ENCODE measurements at regions not wholly inside any gene's neighbourhood (a gene's known extent, or its start where the extent isn't known, plus 50 kb on each side); places are given as distances from the start of the nearest gene placed in this dataset.

DNA sequence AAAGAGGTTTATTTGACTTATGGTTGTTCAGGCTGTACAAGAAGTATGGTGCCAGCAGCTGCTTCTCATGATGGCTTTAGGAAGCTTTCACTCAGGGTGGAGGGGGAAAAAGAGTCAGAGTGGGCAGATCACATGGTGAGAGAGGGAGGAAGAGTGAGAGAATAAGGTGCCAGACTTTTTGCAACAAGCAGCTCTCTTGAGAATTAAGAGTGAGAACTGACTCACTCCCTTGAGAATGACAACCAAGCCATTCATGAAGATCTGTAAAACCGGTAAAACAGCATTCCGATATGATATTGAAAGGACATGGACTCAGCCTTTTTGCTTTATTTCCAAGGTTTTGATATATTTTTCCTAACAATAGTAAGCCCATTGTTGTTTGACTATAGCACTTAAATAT, 501.2 kb downstream of the GALC start:
- no peaks in the 10 kb centered on the region for H3K27me3 ChIP-seq (ENCODE audit: control insufficient read depth, low read length)
- no peak overlapping the region for H3K4me3 ChIP-seq (ENCODE audit: low read length)
- no peaks in the 10 kb centered on the region for H3K4me1 ChIP-seq (ENCODE audit: control insufficient read depth, low read length)
- no peak overlapping the region for H3K4me2 ChIP-seq (ENCODE audit: low read length)
- no peaks in the 10 kb centered on the region for H3K36me3 ChIP-seq (ENCODE audit: control insufficient read depth, low read length)
- H3K9me2 ChIP-seq (replicated peaks; ENCODE audit: control insufficient read depth, low read length): no peaks in the 10 kb centered on the region
- H4K20me1 ChIP-seq (ENCODE audit: control insufficient read depth, insufficient read depth, low read depth, low read length): no peaks in the 10 kb centered on the region
- H3K79me2 ChIP-seq (ENCODE audit: control insufficient read depth, low read length): no peaks in the 10 kb centered on the region
- H3K9me3 ChIP-seq (ENCODE audit: control insufficient read depth, insufficient read depth, low read length): no peaks in the 10 kb centered on the region
- no peaks in the 10 kb centered on the region for H3F3A ChIP-seq (ENCODE audit: control insufficient read depth, insufficient read depth)
- no peak overlapping the region for H3K27ac ChIP-seq (ENCODE audit: low read depth, low read length)
- TF ChIP-seq, protein P1, sequence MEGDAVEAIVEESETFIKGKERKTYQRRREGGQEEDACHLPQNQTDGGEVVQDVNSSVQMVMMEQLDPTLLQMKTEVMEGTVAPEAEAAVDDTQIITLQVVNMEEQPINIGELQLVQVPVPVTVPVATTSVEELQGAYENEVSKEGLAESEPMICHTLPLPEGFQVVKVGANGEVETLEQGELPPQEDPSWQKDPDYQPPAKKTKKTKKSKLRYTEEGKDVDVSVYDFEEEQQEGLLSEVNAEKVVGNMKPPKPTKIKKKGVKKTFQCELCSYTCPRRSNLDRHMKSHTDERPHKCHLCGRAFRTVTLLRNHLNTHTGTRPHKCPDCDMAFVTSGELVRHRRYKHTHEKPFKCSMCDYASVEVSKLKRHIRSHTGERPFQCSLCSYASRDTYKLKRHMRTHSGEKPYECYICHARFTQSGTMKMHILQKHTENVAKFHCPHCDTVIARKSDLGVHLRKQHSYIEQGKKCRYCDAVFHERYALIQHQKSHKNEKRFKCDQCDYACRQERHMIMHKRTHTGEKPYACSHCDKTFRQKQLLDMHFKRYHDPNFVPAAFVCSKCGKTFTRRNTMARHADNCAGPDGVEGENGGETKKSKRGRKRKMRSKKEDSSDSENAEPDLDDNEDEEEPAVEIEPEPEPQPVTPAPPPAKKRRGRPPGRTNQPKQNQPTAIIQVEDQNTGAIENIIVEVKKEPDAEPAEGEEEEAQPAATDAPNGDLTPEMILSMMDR (IDR thresholded peaks at IDR 0.05; ENCODE audit: low read depth, low read length, poor library complexity, severe bottlenecking): no peak
- no peak for TF ChIP-seq EZH2phosphoT487 (IDR thresholded peaks at IDR 0.05; ENCODE audit: borderline replicate concordance, low read length)

DNA sequence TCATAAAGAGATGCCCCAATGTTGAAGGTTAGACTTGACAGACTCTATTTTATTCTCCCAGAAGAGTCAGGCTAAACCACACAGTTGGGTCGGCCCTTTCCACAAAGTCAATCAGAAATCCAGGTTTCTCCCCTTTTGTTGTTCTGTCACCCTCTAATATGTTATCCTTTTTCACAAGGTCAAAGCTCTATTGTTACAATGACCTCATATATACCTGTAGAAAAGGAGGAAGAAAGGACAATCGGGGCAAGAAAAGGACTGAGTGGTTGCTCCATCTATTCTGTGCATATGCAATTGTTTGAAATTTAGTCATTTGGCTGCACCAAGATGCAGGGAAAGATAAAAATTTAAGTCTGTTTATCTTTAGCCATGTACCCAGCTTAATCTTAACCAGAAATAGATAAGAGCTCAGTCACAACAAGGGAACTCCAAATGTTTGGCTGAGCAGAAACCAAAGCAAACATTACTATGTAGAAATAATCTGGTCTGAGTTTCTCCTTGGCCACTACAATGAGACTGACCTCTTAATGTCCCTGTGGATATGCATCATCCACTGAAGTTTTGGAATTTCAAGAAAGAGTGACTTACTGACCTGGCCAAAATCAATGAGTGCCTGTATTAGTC, 503.7 kb downstream of the GALC start:
- H3K4me3 ChIP-seq (ENCODE audit: low read length): no peak overlapping the region
- no peaks in the 10 kb centered on the region for H4K20me1 ChIP-seq (ENCODE audit: control insufficient read depth, insufficient read depth, low read depth, low read length)
- H3K27ac ChIP-seq (ENCODE audit: low read depth, low read length): no peak overlapping the region
- H3K4me2 ChIP-seq (ENCODE audit: low read length): no peak overlapping the region
- TF ChIP-seq EZH2phosphoT487 (IDR thresholded peaks at IDR 0.05; ENCODE audit: borderline replicate concordance, low read length): no peak
- TF ChIP-seq, protein P1 (IDR thresholded peaks at IDR 0.05; ENCODE audit: low read depth, low read length, poor library complexity, severe bottlenecking): no peak
- H3K4me1 ChIP-seq (ENCODE audit: control insufficient read depth, low read length): no peaks in the 10 kb centered on the region
- H3K79me2 ChIP-seq (ENCODE audit: control insufficient read depth, low read length): no peaks in the 10 kb centered on the region
- H3K9me2 ChIP-seq (replicated peaks; ENCODE audit: control insufficient read depth, low read length): no peaks in the 10 kb centered on the region
- no peaks in the 10 kb centered on the region for H3F3A ChIP-seq (ENCODE audit: control insufficient read depth, insufficient read depth)
- no peaks in the 10 kb centered on the region for H3K36me3 ChIP-seq (ENCODE audit: control insufficient read depth, low read length)
- H3K9me3 ChIP-seq (ENCODE audit: control insufficient read depth, insufficient read depth, low read length): no peaks in the 10 kb centered on the region
- no peaks in the 10 kb centered on the region for H3K27me3 ChIP-seq (ENCODE audit: control insufficient read depth, low read length)

DNA sequence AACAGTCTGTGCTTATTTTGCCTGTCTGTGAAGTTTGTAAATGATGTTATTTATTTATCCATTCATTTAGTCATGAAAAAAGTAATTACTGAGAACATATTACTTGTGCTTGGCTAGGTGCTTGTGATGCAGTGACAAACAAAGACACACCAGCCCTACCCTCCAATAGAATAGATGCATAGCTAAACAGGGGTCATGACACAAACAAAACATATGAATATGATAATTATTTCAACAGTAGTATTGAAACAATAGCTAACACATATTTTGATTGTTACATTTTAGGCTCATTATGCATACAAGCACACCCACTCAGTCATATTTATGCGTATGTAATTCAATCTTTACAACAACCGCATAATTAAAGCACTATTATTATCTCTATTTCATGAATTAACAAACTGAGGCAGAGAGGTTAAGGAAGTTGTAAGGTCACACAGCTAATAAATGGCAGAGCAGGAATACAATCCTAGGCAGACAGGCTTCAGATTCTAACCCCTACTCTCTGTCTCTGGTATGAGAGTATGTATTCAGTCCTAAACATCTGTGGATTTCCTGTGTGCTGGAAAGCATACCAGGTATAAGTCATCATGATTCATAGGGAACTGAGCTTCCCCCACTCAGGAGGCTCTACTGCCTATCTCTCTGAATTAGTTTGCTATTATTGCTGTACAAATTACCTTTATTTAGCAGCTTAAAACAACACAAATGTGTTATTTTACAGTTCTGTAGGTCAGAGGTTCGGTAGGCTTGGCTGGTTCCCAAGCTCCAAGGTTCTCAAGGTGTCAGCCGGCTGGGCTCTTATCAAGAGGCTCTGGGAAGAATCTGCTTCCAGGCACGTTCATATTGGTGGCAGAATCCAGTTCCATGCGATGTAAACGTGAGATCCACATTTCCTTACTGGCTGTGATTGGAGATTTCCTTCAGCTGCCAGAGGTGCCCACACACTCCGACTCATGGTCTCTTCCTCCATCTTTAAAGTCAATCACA, 509.4 kb downstream of the GALC start:
- H3K36me3 ChIP-seq (ENCODE audit: control insufficient read depth, low read length): no peaks in the 10 kb centered on the region
- H3K27ac ChIP-seq (ENCODE audit: low read depth, low read length): no peak overlapping the region
- no peaks in the 10 kb centered on the region for H3K4me1 ChIP-seq (ENCODE audit: control insufficient read depth, low read length)
- TF ChIP-seq EZH2phosphoT487 (IDR thresholded peaks at IDR 0.05; ENCODE audit: borderline replicate concordance, low read length): no peak
- TF ChIP-seq, protein P1 (IDR thresholded peaks at IDR 0.05; ENCODE audit: low read depth, low read length, poor library complexity, severe bottlenecking): no peak
- no peaks in the 10 kb centered on the region for H3K79me2 ChIP-seq (ENCODE audit: control insufficient read depth, low read length)
- no peaks in the 10 kb centered on the region for H3K27me3 ChIP-seq (ENCODE audit: control insufficient read depth, low read length)
- H3K4me3 ChIP-seq (ENCODE audit: low read length): no peak overlapping the region
- no peak overlapping the region for H3K4me2 ChIP-seq (ENCODE audit: low read length)
- H3F3A ChIP-seq (ENCODE audit: control insufficient read depth, insufficient read depth): no peaks in the 10 kb centered on the region
- no peaks in the 10 kb centered on the region for H4K20me1 ChIP-seq (ENCODE audit: control insufficient read depth, insufficient read depth, low read depth, low read length)
- no peaks in the 10 kb centered on the region for H3K9me2 ChIP-seq (replicated peaks; ENCODE audit: control insufficient read depth, low read length)
- H3K9me3 ChIP-seq (ENCODE audit: control insufficient read depth, insufficient read depth, low read length): no peaks in the 10 kb centered on the region
